ENCODE measurements at regions not wholly inside any gene's neighbourhood (a gene's known extent, or its start where the extent isn't known, plus 50 kb on each side); places are given as distances from the start of the nearest gene placed in this dataset.

DNA sequence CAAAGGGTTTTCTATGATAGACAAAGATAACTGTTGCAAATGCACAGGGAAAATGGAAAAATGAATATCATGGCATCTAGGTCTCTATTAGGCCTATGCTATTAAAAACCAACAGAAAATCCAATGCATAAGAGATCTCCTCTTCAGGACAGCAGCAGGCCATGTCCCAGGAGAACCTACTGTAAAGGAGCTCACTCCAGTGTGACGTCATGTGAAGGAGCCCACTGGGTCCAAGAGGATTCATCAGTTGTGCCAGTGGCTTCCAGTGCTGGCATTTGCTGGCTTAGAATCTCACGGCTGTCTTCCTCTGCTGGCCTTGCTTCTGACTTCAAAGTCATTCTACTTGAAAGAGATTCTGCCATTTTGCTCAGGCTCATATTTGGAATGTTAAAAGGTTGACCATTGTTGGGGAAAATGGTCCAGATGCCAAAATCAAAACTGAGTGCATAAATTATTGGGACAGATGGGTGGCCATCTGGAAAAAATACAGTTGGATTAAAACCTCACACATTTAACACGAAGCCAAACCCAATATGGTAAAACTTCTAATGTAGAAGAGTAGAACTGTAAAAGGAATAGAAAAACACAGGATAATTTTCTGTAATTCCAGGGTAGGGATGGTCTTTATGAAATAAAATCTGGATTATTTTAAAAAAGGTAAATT is 75.4 kb upstream of the ARID2 start:
- Histone ChIP-seq H3K9me3 (no peaks in the 10 kb centered on the region), H3K4me3 (no peak overlapping the region), H3K36me3 (ENCODE audit: low read depth) (no peaks in the 10 kb centered on the region), H3K4me1 (ENCODE audit: low read depth) (no peaks in the 10 kb centered on the region)
- ATAC-seq (no peak), DNase-seq (no peak)
- TF ChIP-seq CTCF (IDR thresholded peaks at IDR 0.05) = no peak
- intact Hi-C loops (cut with DNase I, micrococcal nuclease) = no loop called here

- Histone ChIP-seq H3K36me3 (ENCODE audit: low read depth) (no peaks in the 10 kb centered on the region), H3K4me1 (ENCODE audit: low read depth) (no peaks in the 10 kb centered on the region), H3K4me3 (no peak overlapping the region), H3K9me3 (no peaks in the 10 kb centered on the region)
- ATAC-seq (peak; percentile 78), DNase-seq (peak in 1 of 3 donors; percentile 45)
- intact Hi-C loops (cut with DNase I, micrococcal nuclease) = no loop called here
- no peak for TF ChIP-seq CTCF (IDR thresholded peaks at IDR 0.05)
Observed at GRCh38 chr12:45655186-45655585, 74.3 kb upstream of the ARID2 start.

GRCh38 chr12:45655743-45656142 is 73.8 kb upstream of the ARID2 start:
- no peak for TF ChIP-seq CTCF (IDR thresholded peaks at IDR 0.05)
- DNase-seq (no peak), ATAC-seq (no peak)
- intact Hi-C loops (cut with DNase I, micrococcal nuclease) = no loop called here
- no peaks in the 10 kb centered on the region for H3K36me3 ChIP-seq (ENCODE audit: low read depth)
- H3K4me3 ChIP-seq = no peak overlapping the region
- H3K9me3 ChIP-seq = no peaks in the 10 kb centered on the region
- H3K4me1 ChIP-seq (ENCODE audit: low read depth) = no peaks in the 10 kb centered on the region

DNA sequence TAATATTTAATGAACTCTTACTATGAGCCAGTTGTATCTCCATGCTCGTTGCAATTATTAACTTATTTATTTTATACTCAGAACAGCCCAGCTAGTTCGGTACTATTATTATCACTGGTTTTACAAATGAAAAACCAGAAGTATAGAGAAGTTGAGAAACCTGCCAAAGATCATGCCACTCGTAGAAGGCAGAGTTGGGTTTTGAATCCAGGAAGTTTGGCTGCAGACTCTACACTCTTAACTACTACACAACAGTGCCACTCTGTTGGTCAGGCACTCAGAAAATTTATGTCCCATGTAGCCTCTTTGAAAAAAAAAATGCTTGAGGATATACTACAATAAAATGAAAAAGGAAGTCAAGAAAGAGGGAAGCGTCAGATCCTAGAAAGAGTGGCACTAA is 71.5 kb upstream of the ARID2 start:
- DNase-seq (no peak), ATAC-seq (no peak)
- intact Hi-C loops (cut with DNase I, micrococcal nuclease) = no loop called here
- Histone ChIP-seq H3K36me3 (ENCODE audit: low read depth) (no peaks in the 10 kb centered on the region), H3K9me3 (no peaks in the 10 kb centered on the region), H3K4me1 (ENCODE audit: low read depth) (no peaks in the 10 kb centered on the region), H3K4me3 (no peak overlapping the region)
- no peak for TF ChIP-seq CTCF (IDR thresholded peaks at IDR 0.05)

- no peak for DNase-seq
- no peak for TF ChIP-seq CTCF (IDR thresholded peaks at IDR 0.05)
- no peaks in the 10 kb centered on the region for H3K9me3 ChIP-seq
- ATAC-seq = peak; percentile 12
- intact Hi-C loops (cut with DNase I, micrococcal nuclease) = no loop called here
- H3K4me3 ChIP-seq = no peak overlapping the region
- no peaks in the 10 kb centered on the region for H3K36me3 ChIP-seq (ENCODE audit: low read depth)
- H3K4me1 ChIP-seq (ENCODE audit: low read depth) = no peaks in the 10 kb centered on the region
Observed at GRCh38 chr12:45660330-45660729, 69.2 kb upstream of the ARID2 start.

- intact Hi-C loops (cut with DNase I, micrococcal nuclease) = no loop called here
- TF ChIP-seq CTCF (IDR thresholded peaks at IDR 0.05) = no peak
- ATAC-seq = no peak
Observed at GRCh38 chr12:45663455-45663854, 66.1 kb upstream of the ARID2 start.

More at GRCh38 chr12:45663455-45663854, 66.1 kb upstream of the ARID2 start:
- DNase-seq = no peak
- Histone ChIP-seq H3K36me3 (ENCODE audit: low read depth) (no peaks in the 10 kb centered on the region), H3K4me3 (no peak overlapping the region), H3K9me3 (no peaks in the 10 kb centered on the region), H3K4me1 (ENCODE audit: low read depth) (no peaks in the 10 kb centered on the region)
